Loucy (cell line): ENCODE measurements at regions not wholly inside any gene's neighbourhood (a gene's known extent, or its start where the extent isn't known, plus 50 kb on each side); places are given as distances from the start of the nearest gene placed in this dataset.

Source experiments
- H2AFZ ChIP-seq: fragments of 200-600 bp; sonication (generic); 2 replicates; pipeline ENCODE4 v1.6.0; 2016; ENCODE audit warnings: antibody characterized with exemption, mild to moderate bottlenecking, low read length, moderate library complexity
- H3F3A ChIP-seq: fragments of 200-600 bp; 2 replicates; pipeline ENCODE4 v1.6.0; 2016; ENCODE audit warnings: antibody characterized with exemption, low read depth, mild to moderate bottlenecking
- H3K27me3 ChIP-seq: fragments of 200-600 bp; sonication (generic); 2 replicates; pipeline ENCODE4 v1.6.1; 2014; ENCODE audit warnings: low read length, mild to moderate bottlenecking; ENCODE audit not compliant: insufficient read depth, poor library complexity, severe bottlenecking
- H3K36me3 ChIP-seq: fragments of 200-600 bp; sonication (generic); 2 replicates; pipeline ENCODE4 v1.6.1; 2016; ENCODE audit warnings: low read length; ENCODE audit not compliant: insufficient read depth
- H3K4me1 ChIP-seq: fragments of 200-600 bp; sonication (generic); 2 replicates; pipeline ENCODE4 v1.5.1; 2014; ENCODE audit warnings: low read length, mild to moderate bottlenecking; ENCODE audit not compliant: insufficient read depth, poor library complexity, severe bottlenecking
- H3K4me2 ChIP-seq: fragments of 200-600 bp; sonication (generic); 2 replicates; pipeline ENCODE4 v1.6.0; 2014; ENCODE audit warnings: antibody characterized with exemption, low read length, low read depth, mild to moderate bottlenecking; ENCODE audit not compliant: poor library complexity, severe bottlenecking
- H3K4me3 ChIP-seq: fragments of 200-600 bp; sonication (generic); 2 replicates; pipeline ENCODE4 v1.5.1; 2014; ENCODE audit warnings: low read length, mild to moderate bottlenecking, mixed read lengths; ENCODE audit not compliant: poor library complexity, severe bottlenecking
- H3K79me2 ChIP-seq: fragments of 200-600 bp; sonication (generic); 2 replicates; pipeline ENCODE4 v1.6.1; 2014; ENCODE audit warnings: low read length; ENCODE audit not compliant: insufficient read depth
- H3K9ac ChIP-seq: fragments of 200-600 bp; sonication (generic); 2 replicates; pipeline ENCODE4 v1.6.0; 2014; ENCODE audit warnings: mild to moderate bottlenecking, low read depth, low read length, moderate library complexity; ENCODE audit not compliant: poor library complexity, severe bottlenecking
- H3K9me2 ChIP-seq: fragments of 200-600 bp; sonication (generic); replicated peaks from 2 replicates; pipeline ENCODE4 v1.6.1; 2016; ENCODE audit warnings: low read depth, low read length, mixed read lengths
- H3K9me3 ChIP-seq: fragments of 200-600 bp; sonication (generic); 2 replicates; pipeline ENCODE4 v1.6.1; 2014; ENCODE audit warnings: mild to moderate bottlenecking, antibody characterized with exemption, low read length, low read depth; ENCODE audit not compliant: insufficient read depth
- H4K20me1 ChIP-seq: fragments of 200-600 bp; sonication (generic); 2 replicates; pipeline ENCODE4 v1.6.0; 2014; ENCODE audit warnings: antibody characterized with exemption, low read length, mild to moderate bottlenecking; ENCODE audit not compliant: insufficient read depth, poor library complexity, severe bottlenecking
- EZH2phosphoT487 ChIP-seq: fragments of 200-600 bp; IDR thresholded peaks from 2 replicates; pipeline ENCODE4 v1.6.1; 2018; ENCODE audit warnings: antibody characterized with exemption, mild to moderate bottlenecking, moderate library complexity, borderline replicate concordance
- TF ChIP-seq, protein P1 (sequence below): fragments of 200-600 bp; sonication (generic); conservative IDR thresholded peaks from 2 replicates; pipeline ENCODE4 v1.5.1; 2014; ENCODE audit warnings: mild to moderate bottlenecking, antibody characterized with exemption, low read length

DNA sequence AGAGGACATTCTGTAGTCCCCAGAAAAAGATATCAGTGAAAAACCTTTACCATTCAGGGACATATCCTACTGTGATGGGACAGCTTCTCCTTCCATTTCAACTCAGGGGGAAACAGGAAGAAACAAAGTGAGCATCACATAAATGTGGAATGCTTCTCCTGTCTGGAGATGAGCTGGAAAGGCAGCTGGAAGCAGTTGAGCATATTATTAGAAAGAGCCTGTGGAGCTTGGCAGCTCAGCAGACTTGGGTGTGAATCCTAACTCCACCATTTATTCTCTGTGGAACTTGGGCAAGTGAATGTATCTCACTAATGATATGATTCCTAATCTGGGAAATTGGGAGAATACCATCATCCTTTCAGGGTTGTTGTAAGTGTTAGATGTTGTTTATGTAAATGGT lies 232.1 kb upstream of the F9 start:
- H3K9ac ChIP-seq, result no peak overlapping the region
- no peaks in the 10 kb centered on the region for H3K9me3 ChIP-seq
- H3K4me1 ChIP-seq, result no peaks in the 10 kb centered on the region
- no peaks in the 10 kb centered on the region for H3K36me3 ChIP-seq
- TF ChIP-seq EZH2phosphoT487, result no peak
- TF ChIP-seq, protein P1, sequence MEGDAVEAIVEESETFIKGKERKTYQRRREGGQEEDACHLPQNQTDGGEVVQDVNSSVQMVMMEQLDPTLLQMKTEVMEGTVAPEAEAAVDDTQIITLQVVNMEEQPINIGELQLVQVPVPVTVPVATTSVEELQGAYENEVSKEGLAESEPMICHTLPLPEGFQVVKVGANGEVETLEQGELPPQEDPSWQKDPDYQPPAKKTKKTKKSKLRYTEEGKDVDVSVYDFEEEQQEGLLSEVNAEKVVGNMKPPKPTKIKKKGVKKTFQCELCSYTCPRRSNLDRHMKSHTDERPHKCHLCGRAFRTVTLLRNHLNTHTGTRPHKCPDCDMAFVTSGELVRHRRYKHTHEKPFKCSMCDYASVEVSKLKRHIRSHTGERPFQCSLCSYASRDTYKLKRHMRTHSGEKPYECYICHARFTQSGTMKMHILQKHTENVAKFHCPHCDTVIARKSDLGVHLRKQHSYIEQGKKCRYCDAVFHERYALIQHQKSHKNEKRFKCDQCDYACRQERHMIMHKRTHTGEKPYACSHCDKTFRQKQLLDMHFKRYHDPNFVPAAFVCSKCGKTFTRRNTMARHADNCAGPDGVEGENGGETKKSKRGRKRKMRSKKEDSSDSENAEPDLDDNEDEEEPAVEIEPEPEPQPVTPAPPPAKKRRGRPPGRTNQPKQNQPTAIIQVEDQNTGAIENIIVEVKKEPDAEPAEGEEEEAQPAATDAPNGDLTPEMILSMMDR, result no peak
- no peak overlapping the region for H3K4me3 ChIP-seq
- no peak overlapping the region for H2AFZ ChIP-seq
- H4K20me1 ChIP-seq, result no peaks in the 10 kb centered on the region
- no peaks in the 10 kb centered on the region for H3K27me3 ChIP-seq
- H3F3A ChIP-seq, result no peaks in the 10 kb centered on the region
- H3K79me2 ChIP-seq, result no peaks in the 10 kb centered on the region
- no peaks in the 10 kb centered on the region for H3K9me2 ChIP-seq
- H3K4me2 ChIP-seq, result no peak overlapping the region

DNA sequence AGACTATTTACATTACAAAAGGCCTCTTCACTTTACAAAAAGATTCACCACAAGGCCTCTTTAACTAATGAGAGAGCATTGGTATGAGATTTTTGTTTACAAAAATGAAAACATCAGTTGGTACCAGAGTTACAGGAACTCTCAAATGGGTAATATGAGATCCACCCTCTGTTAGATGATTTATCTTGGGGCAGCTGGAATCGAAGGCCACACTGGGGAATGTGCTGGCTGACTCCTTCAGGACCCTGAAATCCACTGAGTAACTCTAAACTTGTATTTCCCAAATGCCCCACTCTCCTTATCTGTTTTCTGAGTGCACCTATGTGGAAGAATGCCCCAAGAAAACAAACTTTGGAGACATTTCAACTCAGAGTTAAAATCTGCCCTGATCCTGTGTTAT lies 232.9 kb upstream of the F9 start:
- no peak overlapping the region for H3K4me2 ChIP-seq
- H3K79me2 ChIP-seq, result no peaks in the 10 kb centered on the region
- no peaks in the 10 kb centered on the region for H3K9me2 ChIP-seq
- H3K4me1 ChIP-seq, result no peaks in the 10 kb centered on the region
- no peaks in the 10 kb centered on the region for H4K20me1 ChIP-seq
- H3K27me3 ChIP-seq, result no peaks in the 10 kb centered on the region
- H3K9ac ChIP-seq, result no peak overlapping the region
- no peaks in the 10 kb centered on the region for H3K9me3 ChIP-seq
- no peak overlapping the region for H2AFZ ChIP-seq
- H3K4me3 ChIP-seq, result no peak overlapping the region
- H3K36me3 ChIP-seq, result no peaks in the 10 kb centered on the region
- TF ChIP-seq, protein P1, result no peak
- no peaks in the 10 kb centered on the region for H3F3A ChIP-seq

DNA sequence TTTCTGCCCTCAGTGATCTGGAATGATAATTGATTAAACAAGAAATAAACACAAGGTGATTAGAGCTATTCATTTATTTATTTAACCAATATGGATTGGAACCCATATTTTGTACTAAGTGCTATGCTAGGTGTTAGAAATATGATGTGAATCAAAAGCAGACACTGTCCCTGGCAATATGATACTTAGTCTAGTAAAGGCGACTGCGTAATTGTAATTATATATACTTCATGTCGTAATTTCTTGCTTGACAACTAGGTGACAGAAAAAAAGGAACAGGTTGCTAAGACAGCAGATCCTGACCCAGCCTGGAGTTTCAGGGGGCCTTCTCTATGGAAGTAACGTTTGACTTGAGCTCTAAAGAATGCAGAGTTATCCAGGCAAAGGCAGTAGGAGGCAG lies 236.5 kb upstream of the F9 start:
- Histone ChIP-seq H3K36me3 (no peaks in the 10 kb centered on the region), H3K9me3 (no peaks in the 10 kb centered on the region), H3F3A (no peaks in the 10 kb centered on the region), H3K4me1 (no peaks in the 10 kb centered on the region), H3K4me2 (no peak overlapping the region), H2AFZ (no peak overlapping the region), H3K9me2 (no peaks in the 10 kb centered on the region), H3K4me3 (no peak overlapping the region), H3K79me2 (no peaks in the 10 kb centered on the region), H4K20me1 (no peaks in the 10 kb centered on the region), H3K9ac (no peak overlapping the region), H3K27me3 (no peaks in the 10 kb centered on the region)
- TF ChIP-seq EZH2phosphoT487, result no peak

DNA sequence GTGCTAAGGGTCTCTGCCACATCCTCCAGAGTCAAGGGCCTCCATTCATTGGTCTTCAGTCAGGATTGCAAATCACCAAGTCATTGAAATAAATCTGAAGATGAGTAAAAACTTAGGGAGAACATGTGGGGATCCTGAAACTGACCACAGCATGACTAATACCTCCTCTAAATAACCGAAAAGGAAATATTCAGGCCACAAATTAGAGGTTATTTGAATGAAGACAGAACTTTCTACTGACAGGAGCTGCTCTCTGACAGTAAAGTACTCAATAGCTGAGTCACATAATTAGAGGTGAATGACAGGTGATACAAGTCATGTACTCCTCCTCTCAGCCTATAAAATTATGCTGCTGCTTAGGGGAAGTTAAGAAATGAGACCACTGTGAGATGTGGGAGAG lies 240.2 kb upstream of the F9 start:
- Histone ChIP-seq H3K4me1 (no peaks in the 10 kb centered on the region), H3K9me2 (no peaks in the 10 kb centered on the region), H3K9me3 (no peaks in the 10 kb centered on the region), H3F3A (no peaks in the 10 kb centered on the region), H3K27me3 (no peaks in the 10 kb centered on the region), H3K4me3 (no peak overlapping the region), H3K79me2 (no peaks in the 10 kb centered on the region), H3K4me2 (no peak overlapping the region), H3K36me3 (no peaks in the 10 kb centered on the region), H4K20me1 (no peaks in the 10 kb centered on the region), H3K9ac (no peak overlapping the region), H2AFZ (no peak overlapping the region)
- TF ChIP-seq, protein P1, result no peak
- TF ChIP-seq EZH2phosphoT487, result no peak
